ENCODE measurements at regions not wholly inside any gene's neighbourhood (a gene's known extent, or its start where the extent isn't known, plus 50 kb on each side); places are given as distances from the start of the nearest gene placed in this dataset.

GRCh38 chr12:115245020-115245419 lies 561.0 kb upstream of the TBX3 start:
- Histone ChIP-seq H4K20me1 (ENCODE audit: insufficient read depth, low read length) (no peaks in the 10 kb centered on the region), H3K9ac (ENCODE audit: low read length) (no peak overlapping the region), H2AFZ (ENCODE audit: low read length) (no peak overlapping the region), H3K27ac (ENCODE audit: low read depth, low read length, poor library complexity, severe bottlenecking) (no peak overlapping the region), H3K9me2 (ENCODE audit: low read depth, low read length) (no peaks in the 10 kb centered on the region), H3K4me1 (ENCODE audit: insufficient read depth, low read length, severe bottlenecking) (no peaks in the 10 kb centered on the region), H3F3A (ENCODE audit: insufficient read depth, low read length) (no peaks in the 10 kb centered on the region), H3K79me2 (ENCODE audit: insufficient read depth, low read length) (no peaks in the 10 kb centered on the region), H3K27me3 (ENCODE audit: insufficient read depth, low read length) (no peaks in the 10 kb centered on the region), H3K9me3 (ENCODE audit: low read length) (no peaks in the 10 kb centered on the region), H3K4me3 (ENCODE audit: low read depth, low read length, poor library complexity, severe bottlenecking) (no peak overlapping the region), H3K4me2 (ENCODE audit: low read length) (no peak overlapping the region), H3K36me3 (ENCODE audit: insufficient read depth, low read length) (no peaks in the 10 kb centered on the region)
- no peak for TF ChIP-seq EZH2 (IDR thresholded peaks at IDR 0.05; ENCODE audit: borderline replicate concordance, low read length)
- TF ChIP-seq, protein P1, sequence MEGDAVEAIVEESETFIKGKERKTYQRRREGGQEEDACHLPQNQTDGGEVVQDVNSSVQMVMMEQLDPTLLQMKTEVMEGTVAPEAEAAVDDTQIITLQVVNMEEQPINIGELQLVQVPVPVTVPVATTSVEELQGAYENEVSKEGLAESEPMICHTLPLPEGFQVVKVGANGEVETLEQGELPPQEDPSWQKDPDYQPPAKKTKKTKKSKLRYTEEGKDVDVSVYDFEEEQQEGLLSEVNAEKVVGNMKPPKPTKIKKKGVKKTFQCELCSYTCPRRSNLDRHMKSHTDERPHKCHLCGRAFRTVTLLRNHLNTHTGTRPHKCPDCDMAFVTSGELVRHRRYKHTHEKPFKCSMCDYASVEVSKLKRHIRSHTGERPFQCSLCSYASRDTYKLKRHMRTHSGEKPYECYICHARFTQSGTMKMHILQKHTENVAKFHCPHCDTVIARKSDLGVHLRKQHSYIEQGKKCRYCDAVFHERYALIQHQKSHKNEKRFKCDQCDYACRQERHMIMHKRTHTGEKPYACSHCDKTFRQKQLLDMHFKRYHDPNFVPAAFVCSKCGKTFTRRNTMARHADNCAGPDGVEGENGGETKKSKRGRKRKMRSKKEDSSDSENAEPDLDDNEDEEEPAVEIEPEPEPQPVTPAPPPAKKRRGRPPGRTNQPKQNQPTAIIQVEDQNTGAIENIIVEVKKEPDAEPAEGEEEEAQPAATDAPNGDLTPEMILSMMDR (IDR thresholded peaks at IDR 0.05; ENCODE audit: low read length), result no peak

- Histone ChIP-seq H3F3A (ENCODE audit: insufficient read depth, low read length) (no peaks in the 10 kb centered on the region), H3K36me3 (ENCODE audit: insufficient read depth, low read length) (no peaks in the 10 kb centered on the region), H3K9ac (ENCODE audit: low read length) (no peak overlapping the region), H3K9me3 (ENCODE audit: low read length) (no peaks in the 10 kb centered on the region), H3K9me2 (ENCODE audit: low read depth, low read length) (no peaks in the 10 kb centered on the region), H3K27ac (ENCODE audit: low read depth, low read length, poor library complexity, severe bottlenecking) (no peak overlapping the region), H4K20me1 (ENCODE audit: insufficient read depth, low read length) (no peaks in the 10 kb centered on the region), H3K27me3 (ENCODE audit: insufficient read depth, low read length) (no peaks in the 10 kb centered on the region), H3K4me2 (ENCODE audit: low read length) (no peak overlapping the region), H2AFZ (ENCODE audit: low read length) (no peak overlapping the region), H3K4me1 (ENCODE audit: insufficient read depth, low read length, severe bottlenecking) (no peaks in the 10 kb centered on the region), H3K79me2 (ENCODE audit: insufficient read depth, low read length) (no peaks in the 10 kb centered on the region), H3K4me3 (ENCODE audit: low read depth, low read length, poor library complexity, severe bottlenecking) (no peak overlapping the region)
- TF ChIP-seq, protein P1 (IDR thresholded peaks at IDR 0.05; ENCODE audit: low read length), result no peak
- TF ChIP-seq EZH2 (IDR thresholded peaks at IDR 0.05; ENCODE audit: borderline replicate concordance, low read length), result no peak
Observed at GRCh38 chr12:115243933-115244628, 560.1 kb upstream of the TBX3 start.

DNA sequence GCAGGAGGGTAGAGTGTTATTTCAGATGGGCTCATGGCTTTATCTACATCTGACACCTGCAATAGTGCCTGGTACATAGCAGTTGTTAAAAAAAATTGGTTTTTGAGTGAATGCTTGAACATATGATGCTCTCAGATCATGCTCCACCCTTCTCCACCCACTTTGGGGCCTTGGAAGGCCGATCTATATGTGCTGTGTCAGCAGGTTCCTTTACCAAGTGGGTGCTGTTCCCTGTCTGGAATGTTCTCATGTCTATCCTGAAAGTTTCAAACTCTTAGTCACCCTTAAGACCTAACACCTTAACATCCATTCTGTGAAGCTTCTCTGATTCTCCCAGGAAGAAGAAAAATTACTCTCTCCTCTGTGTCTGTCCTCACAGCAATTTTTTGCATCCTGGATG lies 556.3 kb upstream of the TBX3 start:
- no peak for TF ChIP-seq EZH2 (IDR thresholded peaks at IDR 0.05; ENCODE audit: borderline replicate concordance, low read length)
- TF ChIP-seq, protein P1 (IDR thresholded peaks at IDR 0.05; ENCODE audit: low read length), result no peak
- Histone ChIP-seq H3K4me2 (ENCODE audit: low read length) (no peak overlapping the region), H3K4me3 (ENCODE audit: low read depth, low read length, poor library complexity, severe bottlenecking) (no peak overlapping the region), H3K9ac (ENCODE audit: low read length) (no peak overlapping the region), H3K9me3 (ENCODE audit: low read length) (no peaks in the 10 kb centered on the region), H3K27ac (ENCODE audit: low read depth, low read length, poor library complexity, severe bottlenecking) (no peak overlapping the region), H3K79me2 (ENCODE audit: insufficient read depth, low read length) (no peaks in the 10 kb centered on the region), H3K9me2 (ENCODE audit: low read depth, low read length) (no peaks in the 10 kb centered on the region), H3K36me3 (ENCODE audit: insufficient read depth, low read length) (no peaks in the 10 kb centered on the region), H3K4me1 (ENCODE audit: insufficient read depth, low read length, severe bottlenecking) (no peaks in the 10 kb centered on the region), H3K27me3 (ENCODE audit: insufficient read depth, low read length) (no peaks in the 10 kb centered on the region), H3F3A (ENCODE audit: insufficient read depth, low read length) (no peaks in the 10 kb centered on the region), H2AFZ (ENCODE audit: low read length) (no peak overlapping the region), H4K20me1 (ENCODE audit: insufficient read depth, low read length) (no peaks in the 10 kb centered on the region)

All from OCI-LY1 (cell line).